Loucy (cell line): ENCODE measurements at regions not wholly inside any gene's neighbourhood (a gene's known extent, or its start where the extent isn't known, plus 50 kb on each side); places are given as distances from the start of the nearest gene placed in this dataset.

Experiments used
- CTCF ChIP-seq: fragments of 200-600 bp; sonication (generic); conservative IDR thresholded peaks from 2 replicates; pipeline ENCODE4 v1.5.1; 2014; ENCODE audit warnings: mild to moderate bottlenecking, antibody characterized with exemption, low read length
- EZH2phosphoT487 ChIP-seq: fragments of 200-600 bp; IDR thresholded peaks from 2 replicates; pipeline ENCODE4 v1.6.1; 2018; ENCODE audit warnings: antibody characterized with exemption, mild to moderate bottlenecking, moderate library complexity, borderline replicate concordance

DNA sequence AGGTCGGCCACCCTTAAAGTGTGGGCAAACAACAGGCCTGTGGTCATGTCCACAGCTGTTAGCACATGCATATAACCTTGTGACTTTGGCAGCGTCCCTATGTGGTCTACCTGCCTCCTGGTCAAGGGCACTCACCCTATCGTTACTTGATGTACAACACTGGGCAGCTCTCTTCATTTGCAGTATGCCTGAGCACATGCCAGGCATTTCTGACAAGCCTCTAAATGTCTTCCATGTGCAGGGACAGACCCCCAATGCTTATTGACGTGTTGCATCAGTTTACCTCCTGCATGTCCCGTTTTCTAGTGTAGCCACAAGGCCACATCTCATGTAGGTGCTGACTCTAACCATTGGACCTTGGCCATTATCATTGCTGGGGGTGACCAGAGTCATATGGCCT is 731.7 kb upstream of the MIR17HG start:
- no peak for TF ChIP-seq CTCF
- no peak for TF ChIP-seq EZH2phosphoT487
